Cerebellar cortex (tissue), 1 donor: ENCODE measurements at regions not wholly inside any gene's neighbourhood (a gene's known extent, or its start where the extent isn't known, plus 50 kb on each side); places are given as distances from the start of the nearest gene placed in this dataset.
"Not testable (repeated sequence)": the region's sequence is repeated elsewhere in the genome, so short reads cannot be mapped to it uniquely, and the experiment has no call there.

Experiments
- DNase-seq: peaks from one replicate; pipeline ENCODE4 v3.0.0-alpha.2; 2015; ENCODE audit warnings: low spot score

- DNase-seq: no peak
Observed at GRCh38 chr6:104506429-104506828, 353.3 kb downstream of the HACE1 start.

GRCh38 chr6:104505838-104506237 lies 353.9 kb downstream of the HACE1 start:
- DNase-seq: no peak

GRCh38 chr6:104500265-104500664 lies 359.5 kb downstream of the HACE1 start:
- no peak for DNase-seq

- no peak for DNase-seq
Observed at GRCh38 chr6:104486035-104486434, 373.7 kb downstream of the HACE1 start.

- peak; percentile 72 for DNase-seq
Observed at GRCh38 chr6:104484626-104485025, 375.1 kb downstream of the HACE1 start.

GRCh38 chr6:104484191-104484590 lies 375.5 kb downstream of the HACE1 start:
- DNase-seq: peak; percentile 67

- DNase-seq: no peak
Observed at GRCh38 chr6:104483225-104483834, 376.4 kb downstream of the HACE1 start.

GRCh38 chr6:104477569-104477968 lies 382.1 kb downstream of the HACE1 start:
- DNase-seq: no peak

- peak; percentile 56 for DNase-seq
Observed at GRCh38 chr6:104473021-104473429, 386.7 kb downstream of the HACE1 start.

- peak; percentile 80 for DNase-seq
Observed at GRCh38 chr6:104472021-104472901, 387.5 kb downstream of the HACE1 start.

GRCh38 chr6:104466306-104466705 lies 393.4 kb downstream of the HACE1 start:
- DNase-seq: no peak

GRCh38 chr6:104462811-104463599 lies 396.7 kb downstream of the HACE1 start:
- DNase-seq: no peak

GRCh38 chr6:104460738-104461483 lies 398.8 kb downstream of the HACE1 start:
- DNase-seq: no peak

- DNase-seq: no peak
Observed at GRCh38 chr6:104459543-104459942, 400.2 kb downstream of the HACE1 start.

GRCh38 chr6:104449918-104450317 lies 409.8 kb downstream of the HACE1 start:
- DNase-seq: no peak

- DNase-seq: not testable (repeated sequence)
Observed at GRCh38 chr6:104446101-104447080, 413.3 kb downstream of the HACE1 start.

- no peak for DNase-seq
Observed at GRCh38 chr6:104434519-104434918, 425.2 kb downstream of the HACE1 start.

GRCh38 chr6:104431096-104431495 lies 428.6 kb downstream of the HACE1 start:
- DNase-seq: no peak

GRCh38 chr6:104428184-104428583 lies 431.5 kb downstream of the HACE1 start:
- no peak for DNase-seq

GRCh38 chr6:104423691-104424090 lies 436.0 kb downstream of the HACE1 start:
- no peak for DNase-seq

- no peak for DNase-seq
Observed at GRCh38 chr6:104421650-104422049, 438.1 kb downstream of the HACE1 start.
